DND-41 (cell line): ENCODE measurements at regions not wholly inside any gene's neighbourhood (a gene's known extent, or its start where the extent isn't known, plus 50 kb on each side); places are given as distances from the start of the nearest gene placed in this dataset.

ENCODE experiments used
- ATAC-seq: fragments of 200-7000 bp; cut with Tn5 transposase; 3 replicates; pipeline ENCODE4 v1.9.1; 2021; ENCODE audit warnings: low read depth; ENCODE audit not compliant: insufficient read depth
- DNase-seq: peaks from one replicate; pipeline ENCODE4 v3.0.0-alpha.2; 2020
- H2AFZ ChIP-seq: 2 replicates; pipeline ENCODE4 v1.6.0; 2012; ENCODE audit warnings: low read depth, low read length
- H3K27ac ChIP-seq: 2 replicates; pipeline ENCODE4 v1.5.1; 2012; ENCODE audit warnings: low read length, inconsistent platforms
- H3K27me3 ChIP-seq: fragments of 200-600 bp; sonication (generic); 2 replicates; pipeline ENCODE4 v1.6.0; 2012; ENCODE audit warnings: low read length, mild to moderate bottlenecking, inconsistent platforms; ENCODE audit not compliant: insufficient read depth, poor library complexity
- H3K36me3 ChIP-seq: 2 replicates; pipeline ENCODE4 v1.5.1; 2012; ENCODE audit warnings: low read length, inconsistent platforms; ENCODE audit not compliant: insufficient read depth
- H3K4me1 ChIP-seq: 2 replicates; pipeline ENCODE4 v1.5.1; 2012; ENCODE audit warnings: mild to moderate bottlenecking, low read length; ENCODE audit not compliant: insufficient read depth
- H3K4me2 ChIP-seq: 2 replicates; pipeline ENCODE4 v1.6.0; 2012; ENCODE audit warnings: mild to moderate bottlenecking, moderate library complexity, low read length, inconsistent platforms; ENCODE audit not compliant: insufficient read depth
- H3K4me3 ChIP-seq, 2 experiments: fragments of 200-600 bp in 1 of 2; shearing (Covaris generic) in 1 of 2; 2 replicates each; pipeline ENCODE4 v1.5.1; 2012 to 2016; ENCODE audit warnings: inconsistent platforms in 2 of 2, low read length in 2 of 2, mild to moderate bottlenecking in 2 of 2, low read depth in 1 of 2, moderate library complexity in 1 of 2
- H3K79me2 ChIP-seq: 2 replicates; pipeline ENCODE4 v1.6.0; 2012; ENCODE audit warnings: low read length, inconsistent platforms; ENCODE audit not compliant: insufficient read depth
- H3K9ac ChIP-seq: 2 replicates; pipeline ENCODE4 v1.6.0; 2012; ENCODE audit warnings: low read depth, mild to moderate bottlenecking, inconsistent platforms, low read length, moderate library complexity
- H3K9me3 ChIP-seq: 2 replicates; pipeline ENCODE4 v1.5.1; 2012; ENCODE audit warnings: low read length, moderate library complexity, mild to moderate bottlenecking, inconsistent platforms; ENCODE audit not compliant: insufficient read depth, severe bottlenecking
- H4K20me1 ChIP-seq: 2 replicates; pipeline ENCODE4 v1.6.0; 2012; ENCODE audit warnings: low read length; ENCODE audit not compliant: insufficient read depth
- CTCF ChIP-seq: IDR thresholded peaks from 2 replicates; pipeline ENCODE4 v1.5.1; 2012; ENCODE audit warnings: borderline replicate concordance, low read length, moderate library complexity, mild to moderate bottlenecking; ENCODE audit not compliant: poor library complexity, severe bottlenecking; ENCODE audit errors: extremely low read depth
- EZH2 ChIP-seq: IDR thresholded peaks from 3 replicates; pipeline ENCODE4 v1.6.1; 2012; ENCODE audit warnings: borderline replicate concordance, low read depth, mild to moderate bottlenecking, moderate library complexity, low read length, inconsistent platforms; ENCODE audit not compliant: severe bottlenecking

- Histone ChIP-seq H3K27me3 (peaks cover 10% of the 10 kb centered on the region), H2AFZ (no peak overlapping the region), H3K27ac (no peak overlapping the region), H3K9me3 (no peaks in the 10 kb centered on the region), H3K36me3 (no peaks in the 10 kb centered on the region), H3K79me2 (no peaks in the 10 kb centered on the region), H4K20me1 (no peaks in the 10 kb centered on the region), H3K4me3 (no peak overlapping the region), H3K4me2 (no peak overlapping the region), H3K9ac (no peak overlapping the region), H3K4me1 (no peaks in the 10 kb centered on the region)
- no peak for ATAC-seq
- TF ChIP-seq EZH2 (no peak), CTCF (no peak)
- DNase-seq, result no peak
Measured at GRCh38 chr5:56317923-56318561, 84.9 kb upstream of the ANKRD55 start.

DNA sequence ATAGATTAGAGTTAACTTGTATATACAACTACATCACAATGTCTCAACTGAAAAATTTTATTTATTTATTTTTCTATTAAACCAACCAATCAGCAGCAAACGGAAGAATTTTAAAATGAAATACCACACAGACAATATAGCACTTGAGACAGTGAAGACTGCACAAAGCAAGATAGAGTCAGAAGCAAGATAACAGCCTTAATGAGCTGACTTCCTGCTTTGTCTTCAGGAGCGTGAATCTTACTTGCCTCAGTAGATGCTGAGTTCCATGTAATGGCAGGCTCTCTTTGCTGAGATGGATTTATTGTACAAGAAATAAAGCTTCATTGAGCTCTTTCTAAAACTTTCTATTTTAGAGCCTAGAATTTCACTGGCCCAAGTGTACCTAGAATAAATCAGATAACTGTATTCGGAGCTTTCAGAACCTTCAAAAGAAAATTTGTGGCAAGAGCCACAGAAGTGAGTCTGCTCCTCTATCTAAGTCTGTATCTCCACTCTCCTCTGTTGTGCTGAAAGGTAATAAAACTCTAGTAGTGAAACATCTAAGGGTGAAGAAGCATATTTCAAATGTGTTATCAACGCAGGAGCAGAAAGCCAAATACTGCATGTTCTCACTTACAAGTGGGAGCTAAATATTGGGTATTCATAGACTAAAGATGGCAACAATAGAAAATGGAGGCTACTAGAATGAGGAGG lies 83.3 kb upstream of the ANKRD55 start:
- Histone ChIP-seq H3K4me2 (no peak overlapping the region), H4K20me1 (no peaks in the 10 kb centered on the region), H3K4me3 (no peak overlapping the region), H3K4me1 (no peaks in the 10 kb centered on the region), H3K9me3 (no peaks in the 10 kb centered on the region), H3K9ac (no peak overlapping the region), H3K27me3 (peaks cover 9% of the 10 kb centered on the region), H2AFZ (no peak overlapping the region), H3K79me2 (no peaks in the 10 kb centered on the region), H3K27ac (no peak overlapping the region), H3K36me3 (no peaks in the 10 kb centered on the region)
- ATAC-seq (no peak), DNase-seq (no peak)
- TF ChIP-seq CTCF (no peak), EZH2 (no peak)

- H3K4me1 ChIP-seq, result no peaks in the 10 kb centered on the region
- no peaks in the 10 kb centered on the region for H3K36me3 ChIP-seq
- no peaks in the 10 kb centered on the region for H3K79me2 ChIP-seq
- no peaks in the 10 kb centered on the region for H3K9me3 ChIP-seq
- H3K27me3 ChIP-seq, result peaks cover 9% of the 10 kb centered on the region
- H3K27ac ChIP-seq, result no peak overlapping the region
- H4K20me1 ChIP-seq, result no peaks in the 10 kb centered on the region
- H2AFZ ChIP-seq, result no peak overlapping the region
- ATAC-seq (no peak), DNase-seq (no peak)
- no peak overlapping the region for H3K9ac ChIP-seq
- TF ChIP-seq EZH2, result no peak
- peak; percentile 39 for TF ChIP-seq CTCF
- H3K4me3 ChIP-seq, result no peak overlapping the region
- H3K4me2 ChIP-seq, result no peak overlapping the region
Measured at GRCh38 chr5:56314529-56314928, 81.4 kb upstream of the ANKRD55 start.
